Activated effector memory CD4-positive, alpha-beta T cell treated with anti-CD3 and anti-CD28 coated beads, Interleukin-2, amount 50 U/mL, for 16 hours (primary cell): ENCODE measurements at regions not wholly inside any gene's neighbourhood (a gene's known extent, or its start where the extent isn't known, plus 50 kb on each side); places are given as distances from the start of the nearest gene placed in this dataset.
"Not testable (repeated sequence)": the region's sequence is repeated elsewhere in the genome, so short reads cannot be mapped to it uniquely, and the experiment has no call there.

Experiments used
- DNase-seq: peaks from one replicate; pipeline ENCODE4 v3.0.0-alpha.2; 2020

DNA sequence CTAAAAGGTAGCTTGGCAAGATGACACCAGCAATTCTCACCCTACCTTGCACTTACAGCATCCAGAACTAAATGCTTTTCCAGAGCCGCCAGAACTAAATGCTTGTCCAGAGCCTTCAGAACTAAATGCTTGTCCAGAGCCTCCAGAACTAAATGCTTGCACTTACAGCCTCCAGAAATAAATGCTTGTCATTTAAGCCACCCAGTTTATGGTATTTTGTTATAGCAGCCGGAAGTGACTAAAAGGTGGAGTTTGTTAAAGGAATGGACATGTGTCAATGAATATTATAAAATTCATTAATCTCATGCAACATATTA is 133.5 kb downstream of the GPX5 start:
- DNase-seq, result no peak

DNA sequence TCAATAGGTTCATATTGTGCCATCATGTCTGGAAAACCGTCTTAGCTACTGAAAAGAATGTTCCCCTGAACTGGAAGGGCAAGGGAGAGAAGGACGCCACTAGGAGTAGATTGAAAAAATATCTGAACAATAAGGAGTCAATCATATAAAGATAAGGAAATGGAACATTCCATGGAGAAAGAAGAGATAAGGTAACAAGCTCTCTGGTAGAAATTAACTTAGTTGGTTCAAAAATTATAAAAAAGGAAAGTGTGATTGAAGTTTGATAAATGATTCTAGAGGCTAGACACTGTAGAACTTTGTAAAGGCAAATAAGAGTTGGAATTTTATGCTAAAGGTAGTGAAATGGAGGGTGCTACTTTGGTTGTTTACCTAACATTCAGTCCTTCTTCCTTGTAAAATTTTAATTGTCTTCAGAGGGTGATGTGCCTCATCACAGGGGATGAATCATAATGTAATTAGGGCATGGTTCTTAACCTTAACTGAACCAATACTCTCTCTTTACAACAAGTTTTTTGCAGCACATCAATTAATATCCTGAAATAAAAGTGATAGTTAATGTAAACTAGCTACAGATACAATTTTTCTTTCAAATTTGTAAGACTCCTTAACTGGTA is 135.5 kb downstream of the GPX5 start:
- no peak for DNase-seq

DNA sequence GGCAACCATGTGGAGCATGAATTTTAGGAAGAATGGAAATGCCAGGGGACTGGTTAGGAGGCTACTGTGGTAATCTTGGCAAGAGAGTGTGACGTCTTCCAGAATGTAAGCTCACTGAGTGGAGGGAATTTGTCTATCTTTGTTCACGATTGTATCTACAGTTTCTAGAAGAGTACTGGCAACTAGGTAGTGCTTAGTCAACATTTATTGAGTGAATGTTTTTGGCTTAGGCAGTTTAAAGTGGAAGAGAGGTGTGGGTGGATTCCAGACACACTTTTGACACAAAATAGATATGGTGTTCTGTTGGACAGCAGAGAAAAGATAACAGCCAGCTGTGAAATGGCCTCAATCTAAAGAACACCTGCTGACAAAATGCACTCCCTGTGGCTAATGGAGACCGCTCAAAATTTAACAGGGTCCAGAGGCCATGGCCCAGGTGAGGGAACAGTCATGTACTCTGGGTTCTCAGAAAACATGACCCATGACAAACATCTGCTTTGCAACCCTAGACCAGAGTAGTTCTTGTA is 139.3 kb downstream of the GPX5 start:
- no peak for DNase-seq

GRCh38 chr6:28673417-28673786 is 147.7 kb downstream of the GPX5 start:
- DNase-seq, result no peak

- DNase-seq, result no peak
Measured at GRCh38 chr6:28673787-28674671, 148.3 kb downstream of the GPX5 start.

- DNase-seq, result no peak
Measured at GRCh38 chr6:28675600-28675999, 149.9 kb downstream of the GPX5 start.

- DNase-seq, result no peak
Measured at GRCh38 chr6:28682542-28682941, 156.9 kb downstream of the GPX5 start.

DNA sequence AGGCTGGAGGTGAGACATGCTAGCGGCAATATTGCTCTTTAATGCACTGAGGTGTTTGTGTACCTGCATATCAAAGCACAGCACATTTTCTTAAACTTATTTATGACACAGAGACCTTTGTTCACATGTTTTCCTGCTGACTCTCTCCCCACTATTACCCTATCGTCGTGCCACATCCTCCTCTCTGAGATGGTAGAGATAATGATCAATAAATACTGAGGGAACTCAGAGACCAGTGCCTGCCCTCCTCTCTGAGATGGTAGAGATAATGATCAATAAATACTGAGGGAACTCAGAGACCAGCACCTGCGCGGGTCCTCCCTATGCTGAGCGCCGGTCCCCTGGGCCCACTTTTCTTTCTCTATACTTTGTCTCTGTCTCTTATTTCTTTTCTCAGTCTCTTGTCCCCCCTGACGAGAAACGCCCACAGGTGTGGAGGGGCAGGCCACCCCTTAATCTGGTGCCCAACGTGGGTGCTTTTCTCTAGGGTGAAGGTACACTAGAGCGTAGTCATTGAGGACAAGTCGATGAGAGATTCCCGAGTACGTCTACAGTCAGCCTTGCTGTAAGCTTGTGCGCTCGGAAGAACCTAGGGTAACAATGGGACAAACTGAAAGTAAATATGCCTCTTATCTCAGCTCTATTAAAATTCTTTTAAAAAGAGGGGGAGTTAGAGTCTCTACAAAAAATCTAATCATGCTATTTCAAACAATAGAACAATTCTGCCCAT is 157.4 kb downstream of the GPX5 start:
- DNase-seq, result not testable (repeated sequence)

- no peak for DNase-seq
Measured at GRCh38 chr6:28683945-28684538, 158.4 kb downstream of the GPX5 start.

DNA sequence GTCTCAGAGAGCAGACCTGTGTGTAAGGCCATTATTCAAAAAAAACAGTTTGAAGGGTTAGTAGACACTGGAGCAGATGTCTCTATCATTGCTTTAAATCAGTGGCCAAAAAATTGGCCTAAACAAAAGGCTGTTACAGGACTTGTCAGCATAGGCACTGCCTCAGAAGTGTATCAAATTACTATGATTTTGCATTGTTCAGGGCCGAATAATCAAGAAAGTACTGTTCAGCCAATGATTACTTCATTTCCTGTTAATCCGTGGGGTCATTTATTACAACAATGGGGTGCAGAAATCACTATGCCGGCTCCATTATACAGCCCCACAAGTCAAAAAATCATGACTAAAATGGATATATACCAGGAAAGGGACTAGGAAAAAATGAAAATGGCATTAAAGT is 160.3 kb downstream of the GPX5 start:
- DNase-seq, result not testable (repeated sequence)

- not testable (repeated sequence) for DNase-seq
Measured at GRCh38 chr6:28686446-28687027, 160.9 kb downstream of the GPX5 start.

DNA sequence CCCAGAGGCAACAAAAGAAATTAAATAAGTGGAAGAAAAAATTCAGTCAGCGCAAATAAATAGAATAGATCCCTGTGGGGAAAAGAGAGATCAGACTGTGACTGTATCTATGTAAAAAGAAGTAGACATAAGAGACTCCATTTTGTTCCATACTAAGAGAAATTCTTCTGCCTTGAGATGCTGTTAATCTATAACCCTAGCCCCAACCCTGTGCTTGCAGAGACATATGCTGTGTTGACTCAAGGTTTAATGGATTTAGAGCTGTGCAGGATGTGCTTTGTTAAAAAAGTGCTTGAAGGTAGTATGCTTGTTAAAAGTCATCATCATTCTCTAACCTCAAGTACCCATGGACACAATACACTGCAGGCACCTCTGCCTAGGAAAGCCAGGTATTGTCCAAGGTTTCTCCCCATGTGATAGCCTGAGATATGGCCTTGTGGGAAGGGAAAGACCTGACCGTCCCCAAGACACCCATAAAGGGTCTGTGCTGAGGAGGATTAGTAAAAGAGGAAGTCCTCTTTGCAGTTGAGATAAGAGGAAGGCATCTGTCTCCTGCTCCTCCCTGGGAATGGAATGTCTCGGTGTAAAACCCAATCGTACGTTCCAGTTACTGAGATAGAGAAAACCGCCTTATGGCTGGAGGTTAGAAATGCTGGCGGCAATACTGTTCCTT is 161.8 kb downstream of the GPX5 start:
- DNase-seq, result not testable (repeated sequence)

GRCh38 chr6:28691991-28692390 is 166.3 kb downstream of the GPX5 start:
- DNase-seq, result not testable (repeated sequence)

- DNase-seq, result no peak
Measured at GRCh38 chr6:28693033-28693750, 167.5 kb downstream of the GPX5 start.

DNA sequence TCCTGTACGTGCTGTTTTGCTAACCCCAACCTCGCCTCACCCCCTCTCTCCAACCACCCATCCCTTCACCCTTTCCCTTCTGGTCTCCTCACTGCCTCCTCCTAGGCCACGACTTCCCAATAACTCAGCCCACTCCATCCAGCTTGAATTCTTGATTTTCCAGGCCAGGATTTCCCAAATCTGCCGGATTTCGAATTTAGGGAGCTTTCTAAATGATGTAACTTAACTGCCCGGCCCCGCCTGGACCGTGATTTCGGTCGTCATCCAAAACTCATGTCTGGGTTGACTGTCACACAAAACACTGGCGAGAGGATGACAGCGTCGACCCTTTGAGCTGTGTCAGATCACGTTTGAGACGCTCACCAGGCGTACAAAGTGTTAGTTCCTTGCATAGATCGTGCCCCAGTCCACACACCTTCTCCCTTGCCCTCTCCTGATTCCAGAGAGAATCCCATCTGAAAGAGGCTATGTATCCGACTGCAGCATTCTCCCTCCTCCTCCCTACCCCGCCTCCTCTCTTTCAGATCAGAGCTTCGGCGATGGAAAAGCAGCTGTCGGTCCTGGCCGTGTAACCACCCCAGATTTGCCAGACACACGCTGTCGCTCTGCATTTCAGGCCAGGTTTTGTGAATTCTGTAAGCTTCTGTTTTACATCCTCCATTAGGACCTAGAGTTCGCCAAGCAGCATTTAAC is 168.2 kb downstream of the GPX5 start:
- DNase-seq, result no peak

GRCh38 chr6:28695715-28696114 is 170.0 kb downstream of the GPX5 start:
- no peak for DNase-seq

DNA sequence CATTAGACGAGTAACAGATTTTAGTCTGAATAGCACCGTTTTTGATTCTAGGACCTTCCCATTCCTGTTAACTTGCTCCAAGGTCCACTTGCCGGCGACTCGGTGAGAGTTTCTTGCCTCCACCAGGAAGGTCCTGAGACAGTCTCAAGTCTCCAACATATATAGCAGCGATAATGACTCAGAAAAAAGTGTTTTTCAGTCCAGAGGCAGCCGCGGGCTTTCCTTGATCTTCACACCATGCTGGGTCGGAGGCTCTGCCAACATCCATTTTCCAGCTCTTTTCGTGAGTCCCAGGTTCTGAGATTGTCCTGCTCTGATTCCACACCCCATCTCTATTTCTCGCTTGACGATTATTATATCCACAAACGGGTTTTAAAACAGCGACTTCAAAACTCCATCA is 170.5 kb downstream of the GPX5 start:
- DNase-seq, result no peak

GRCh38 chr6:28696682-28697081 is 171.0 kb downstream of the GPX5 start:
- no peak for DNase-seq

DNA sequence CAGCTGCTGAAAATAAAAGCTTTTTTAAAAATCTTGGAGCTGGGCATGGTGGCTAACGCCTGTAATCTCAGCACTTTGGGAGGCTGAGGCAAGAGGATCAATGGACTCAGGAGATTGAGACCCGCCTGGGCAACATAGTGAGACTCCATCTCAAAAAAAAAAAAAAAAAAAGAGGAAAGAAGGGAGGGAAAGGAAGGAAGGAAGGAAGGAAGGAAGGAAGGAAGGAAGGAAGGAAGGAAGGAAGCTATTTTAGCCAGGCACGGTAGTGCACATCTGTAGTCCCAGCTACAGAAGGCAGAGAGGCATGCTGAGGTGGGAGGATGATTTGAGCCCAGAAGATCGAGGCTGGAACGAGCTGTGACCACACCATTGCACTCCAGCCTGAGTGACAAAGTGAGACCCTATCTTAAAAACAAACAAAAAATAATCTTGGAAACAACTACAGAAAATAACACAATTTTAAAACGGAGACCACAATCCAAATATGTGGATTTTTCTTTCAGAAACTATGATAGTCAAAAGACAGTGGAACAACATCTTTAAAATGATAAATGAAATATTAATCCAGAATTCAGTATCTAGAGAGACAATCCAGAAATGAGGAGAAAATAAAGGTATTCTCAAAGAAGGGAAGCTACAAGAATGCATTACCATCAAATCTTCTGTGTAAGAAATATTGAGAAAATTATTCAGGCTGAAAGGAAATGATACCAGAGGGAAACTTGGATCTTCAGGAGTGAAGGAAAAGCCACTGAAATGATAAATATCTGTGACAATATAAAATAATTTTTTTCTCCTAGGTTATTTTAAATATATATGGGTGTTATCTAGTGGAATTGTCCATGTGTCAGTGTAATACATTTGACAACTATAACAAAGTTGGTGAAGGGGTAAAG is 182.0 kb downstream of the GPX5 start:
- no peak for DNase-seq
